IMR-90 (cell line): ENCODE measurements at regions not wholly inside any gene's neighbourhood (a gene's known extent, or its start where the extent isn't known, plus 50 kb on each side); places are given as distances from the start of the nearest gene placed in this dataset.

Experiments
- ATAC-seq: fragments of 200-7000 bp; cut with Tn5 transposase; 2 replicates; pipeline ENCODE4 v1.9.1; 2020; ENCODE audit warnings: low read depth, mild to moderate bottlenecking, moderate library complexity
- BruUV-seq: library from RNA; stranded (reverse); fragments of 400-500 nt; replicated peaks from 2 replicates; lab custom pipeline; 2021; lab: Mats Ljungman, UMichigan
- CTCF ChIA-PET: fragments of 300-600 bp; formaldehyde crosslinking; extraction: SDS; loops from one replicate; lab custom pipeline; 2021; ENCODE audit warnings: antibody characterized with exemption; lab: Yijun Ruan, JAX
- POLR2A ChIA-PET: fragments of 300-600 bp; sonication (Branson Sonifier 250); formaldehyde crosslinking; loops from one replicate; lab custom pipeline; 2022; ENCODE audit warnings: antibody characterized with exemption; ENCODE audit not compliant: unreplicated experiment; lab: Charles Lee
- DNase-seq: peaks from one replicate; pipeline ENCODE4 v3.0.0; 2013
- H2AFZ ChIP-seq: replicated peaks from 2 replicates; pipeline ENCODE3; 2013; ENCODE audit warnings: low read length, mild to moderate bottlenecking; ENCODE audit not compliant: poor library complexity
- H2AK5ac ChIP-seq: 2 replicates; pipeline ENCODE4 v1.6.1; 2013; ENCODE audit warnings: low read depth, low read length, inconsistent platforms
- H2AK9ac ChIP-seq: replicated peaks from 2 replicates; pipeline ENCODE3; 2013; ENCODE audit warnings: mild to moderate bottlenecking, low read depth, low read length, moderate library complexity; ENCODE audit not compliant: poor library complexity
- H2BK120ac ChIP-seq: 2 replicates; pipeline ENCODE4 v1.6.1; 2013; ENCODE audit warnings: low read depth, low read length, inconsistent platforms
- H2BK15ac ChIP-seq: 3 replicates; pipeline ENCODE4 v1.6.1; 2013; ENCODE audit warnings: low read depth, low read length, inconsistent platforms
- H2BK20ac ChIP-seq: 2 replicates; pipeline ENCODE4 v1.6.1; 2013; ENCODE audit warnings: low read depth, mild to moderate bottlenecking, inconsistent platforms, low read length, moderate library complexity
- H2BK5ac ChIP-seq: 2 replicates; pipeline ENCODE4 v1.6.1; 2013; ENCODE audit warnings: mild to moderate bottlenecking, low read depth, low read length, inconsistent platforms; ENCODE audit not compliant: poor library complexity, severe bottlenecking
- H3K14ac ChIP-seq: replicated peaks from 2 replicates; pipeline ENCODE4 v1.6.1; 2013; ENCODE audit warnings: low read depth, low read length, inconsistent platforms
- H3K18ac ChIP-seq: 2 replicates; pipeline ENCODE4 v1.6.1; 2013; ENCODE audit warnings: low read depth, low read length, control low read depth
- H3K23ac ChIP-seq: 2 replicates; pipeline ENCODE4 v1.6.1; 2013; ENCODE audit warnings: low read depth, low read length, inconsistent platforms
- H3K27ac ChIP-seq: 2 replicates; pipeline ENCODE4 v1.5.1; 2013; ENCODE audit warnings: mild to moderate bottlenecking, control low read depth, low read length; ENCODE audit not compliant: insufficient read depth
- H3K27me3 ChIP-seq: 2 replicates; pipeline ENCODE4 v1.6.1; 2013; ENCODE audit warnings: low read length; ENCODE audit not compliant: control insufficient read depth, insufficient read depth
- H3K36me3 ChIP-seq: 2 replicates; pipeline ENCODE4 v1.6.1; 2013; ENCODE audit warnings: low read length, mixed read lengths; ENCODE audit not compliant: control insufficient read depth, insufficient read depth
- H3K4ac ChIP-seq: 2 replicates; pipeline ENCODE4 v1.6.1; 2013; ENCODE audit warnings: low read depth, low read length, inconsistent platforms
- H3K4me1 ChIP-seq: 2 replicates; pipeline ENCODE4 v1.6.1; 2013; ENCODE audit warnings: low read length, mixed read lengths; ENCODE audit not compliant: control insufficient read depth, insufficient read depth
- H3K4me2 ChIP-seq: 2 replicates; pipeline ENCODE4 v1.6.1; 2013; ENCODE audit warnings: low read depth, mild to moderate bottlenecking, control low read depth, low read length, moderate library complexity
- H3K4me3 ChIP-seq: 2 replicates; pipeline ENCODE4 v1.5.1; 2013; ENCODE audit warnings: low read depth, mild to moderate bottlenecking, control low read depth, low read length, moderate library complexity; ENCODE audit not compliant: insufficient read depth
- H3K56ac ChIP-seq: 2 replicates; pipeline ENCODE4 v1.6.1; 2013; ENCODE audit warnings: low read length, inconsistent platforms; ENCODE audit not compliant: insufficient read depth; ENCODE audit errors: extremely low read depth
- H3K79me1 ChIP-seq, 2 experiments: 2 replicates each; pipeline ENCODE4 v1.6.1; 2013; ENCODE audit warnings: low read length in 2 of 2, inconsistent platforms in 1 of 2, low read depth in 1 of 2
- H3K9ac ChIP-seq: 2 replicates; pipeline ENCODE4 v1.6.1; 2013; ENCODE audit warnings: low read depth, low read length, control low read depth
- H3K9me1 ChIP-seq: 2 replicates; pipeline ENCODE4 v1.6.1; 2013; ENCODE audit warnings: low read length, inconsistent platforms; ENCODE audit not compliant: insufficient read depth
- H3K9me3 ChIP-seq: 2 replicates; pipeline ENCODE4 v1.6.1; 2013; ENCODE audit warnings: low read length; ENCODE audit not compliant: control insufficient read depth, insufficient read depth
- H4K20me1 ChIP-seq: 2 replicates; pipeline ENCODE4 v1.6.1; 2013; ENCODE audit warnings: low read length, inconsistent platforms; ENCODE audit not compliant: insufficient read depth
- H4K5ac ChIP-seq: 2 replicates; pipeline ENCODE4 v1.6.1; 2013; ENCODE audit warnings: mild to moderate bottlenecking, low read depth, low read length, control low read depth
- H4K8ac ChIP-seq, 2 experiments: 2 replicates each; pipeline ENCODE4 v1.6.1; 2013; ENCODE audit warnings: low read depth in 2 of 2, low read length in 2 of 2, control low read depth in 1 of 2, inconsistent platforms in 1 of 2
- H4K91ac ChIP-seq: 2 replicates; pipeline ENCODE4 v1.6.1; 2013; ENCODE audit warnings: low read depth, low read length, inconsistent platforms; ENCODE audit not compliant: insufficient read depth
- BHLHE40 ChIP-seq: fragments of 150-350 bp; IDR thresholded peaks from 2 replicates; pipeline ENCODE4 v1.6.1; 2016; ENCODE audit warnings: mild to moderate bottlenecking, low read depth, low read length
- CEBPB ChIP-seq: IDR thresholded peaks from 2 replicates; pipeline ENCODE4 v1.6.1; 2012; ENCODE audit warnings: low read depth, low read length, improper control_type of control experiment
- CHD1 ChIP-seq: IDR thresholded peaks from 2 replicates; pipeline ENCODE4 v1.6.1; 2012; ENCODE audit warnings: low read depth, low read length, improper control_type of control experiment
- FOS ChIP-seq: fragments of 150-350 bp; IDR thresholded peaks from 2 replicates; pipeline ENCODE4 v1.6.1; 2016; ENCODE audit warnings: low read depth, low read length
- MAFK ChIP-seq: IDR thresholded peaks from 2 replicates; pipeline ENCODE4 v1.6.1; 2012; ENCODE audit warnings: low read depth, low read length, improper control_type of control experiment
- MAZ ChIP-seq: IDR thresholded peaks from 2 replicates; pipeline ENCODE4 v1.6.1; 2012; ENCODE audit warnings: low read depth, mild to moderate bottlenecking, low read length, improper control_type of control experiment, moderate library complexity, borderline replicate concordance
- MXI1 ChIP-seq: IDR thresholded peaks from 2 replicates; pipeline ENCODE4 v1.6.1; 2012; ENCODE audit warnings: low read depth, mild to moderate bottlenecking, low read length, moderate library complexity, borderline replicate concordance
- NFE2L2 ChIP-seq: fragments of 150-350 bp; IDR thresholded peaks from 2 replicates; pipeline ENCODE4 v1.6.1; 2016; ENCODE audit warnings: low read depth, mild to moderate bottlenecking, low read length
- POLR2A ChIP-seq: IDR thresholded peaks from 2 replicates; pipeline ENCODE4 v1.6.1; 2012; ENCODE audit warnings: mild to moderate bottlenecking, low read depth, low read length
- RAD21 ChIP-seq: IDR thresholded peaks from 2 replicates; pipeline ENCODE4 v1.6.1; 2012; ENCODE audit warnings: low read length, improper control_type of control experiment
- RCOR1 ChIP-seq: IDR thresholded peaks from 2 replicates; pipeline ENCODE4 v1.6.1; 2012; ENCODE audit warnings: mild to moderate bottlenecking, low read length, improper control_type of control experiment; ENCODE audit not compliant: insufficient replicate concordance
- RFX5 ChIP-seq: IDR thresholded peaks from 2 replicates; pipeline ENCODE4 v1.8.0; 2012; ENCODE audit warnings: low read depth, mild to moderate bottlenecking, low read length, moderate library complexity
- SMC3 ChIP-seq: fragments of 150-350 bp; IDR thresholded peaks from 2 replicates; pipeline ENCODE4 v1.6.1; 2016; ENCODE audit warnings: low read depth, mild to moderate bottlenecking, antibody characterized with exemption, low read length, moderate library complexity
- WGBS, 2 experiments: methylation state at CpG; one replicate each; pipeline versions ENCODE4 v1.1.5 to v1.1.7; 2013; ENCODE audit warnings: missing lambda C conversion rate in 2 of 2; ENCODE audit not compliant: insufficient read length in 1 of 2; ENCODE audit errors: extremely low coverage in 2 of 2; 5-methylcytosine and 5-hydroxymethylcytosine counted together
- dilution Hi-C: fragments of 300-500 bp; cut with HindIII; formaldehyde crosslinking; loops from one replicate; pipeline ENCODE4 v1.14.3; 2018; ENCODE audit warnings: low sequenced_read_pairs; ENCODE audit not compliant: unreplicated experiment
- in situ Hi-C: fragments of 300-500 bp; cut with MboI; formaldehyde crosslinking; loops from 3 replicates; pipeline ENCODE4 v1.14.3; 2019; ENCODE audit warnings: low sequenced_read_pairs, inconsistent platforms, mixed read lengths
- intact Hi-C: fragments of 100-400 bp; cut with micrococcal nuclease; formaldehyde crosslinking; loops from 2 replicates; pipeline ENCODE4 v1.10.0; 2022
- TF ChIP-seq, protein P1 (sequence below): fragments of 150-350 bp; IDR thresholded peaks from 2 replicates; pipeline ENCODE4 v1.6.1; 2017; ENCODE audit warnings: mild to moderate bottlenecking, antibody characterized with exemption, low read length, low read depth
- TF ChIP-seq, protein P2 (sequence below): fragments of 150-350 bp; IDR thresholded peaks from 2 replicates; pipeline ENCODE4 v1.6.1; 2016; ENCODE audit warnings: low read depth, mild to moderate bottlenecking, low read length, moderate library complexity, borderline replicate concordance
- TF ChIP-seq, protein P3 (sequence below): conservative IDR thresholded peaks from 2 replicates; pipeline ENCODE4 v1.5.1; 2012; ENCODE audit warnings: mild to moderate bottlenecking, low read depth, low read length, improper control_type of control experiment

DNA sequence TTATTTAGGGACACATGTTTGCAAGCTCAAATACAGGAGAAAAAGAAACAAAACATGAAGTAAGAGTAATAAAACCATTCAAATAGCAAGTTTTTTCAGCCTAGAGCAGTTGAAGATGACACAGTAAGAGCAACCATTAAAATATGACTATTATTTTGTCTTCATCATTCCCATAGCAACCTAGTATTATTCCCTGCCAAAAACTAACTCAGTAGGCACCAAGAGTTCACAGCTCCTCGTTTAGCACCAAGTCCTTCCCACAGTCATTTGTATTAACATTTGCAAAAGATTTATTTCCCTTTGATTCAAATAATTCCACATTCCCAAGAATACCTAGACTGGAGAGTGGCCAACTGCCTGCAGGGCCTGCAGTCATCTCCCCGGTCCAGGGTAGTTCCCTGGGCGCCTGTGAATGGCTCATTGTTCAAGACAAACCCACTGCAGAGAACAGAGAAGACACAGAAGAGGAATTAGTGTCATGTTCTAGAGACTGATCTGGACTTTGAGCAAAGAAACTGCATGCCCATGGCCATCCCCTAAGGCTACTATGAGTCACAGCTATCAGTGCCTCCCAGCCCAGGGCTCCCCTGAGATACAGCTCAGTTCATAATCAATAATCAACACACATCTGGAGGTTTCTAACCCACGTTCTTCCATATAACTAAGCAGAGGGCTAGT is 139.1 kb upstream of the MAP3K1 start:
- no peak overlapping the region for H3K4me3 ChIP-seq
- H3K4me2 ChIP-seq, result no peak overlapping the region
- peaks cover 3% of the 10 kb centered on the region; the same call in 1 of the 2 replicates for H3K9me1 ChIP-seq
- H3K14ac ChIP-seq, result no peak overlapping the region
- H3K9me3 ChIP-seq, result no peaks in the 10 kb centered on the region
- no peak for DNase-seq
- H2BK5ac ChIP-seq, result no peak overlapping the region
- no peak overlapping the region for H2BK15ac ChIP-seq
- no peak for TF ChIP-seq BHLHE40
- TF ChIP-seq, protein P1, sequence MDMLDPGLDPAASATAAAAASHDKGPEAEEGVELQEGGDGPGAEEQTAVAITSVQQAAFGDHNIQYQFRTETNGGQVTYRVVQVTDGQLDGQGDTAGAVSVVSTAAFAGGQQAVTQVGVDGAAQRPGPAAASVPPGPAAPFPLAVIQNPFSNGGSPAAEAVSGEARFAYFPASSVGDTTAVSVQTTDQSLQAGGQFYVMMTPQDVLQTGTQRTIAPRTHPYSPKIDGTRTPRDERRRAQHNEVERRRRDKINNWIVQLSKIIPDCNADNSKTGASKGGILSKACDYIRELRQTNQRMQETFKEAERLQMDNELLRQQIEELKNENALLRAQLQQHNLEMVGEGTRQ, result no peak
- TF ChIP-seq CHD1, result no peak
- no peak for TF ChIP-seq SMC3
- TF ChIP-seq RCOR1, result no peak
- no peak for TF ChIP-seq CEBPB
- TF ChIP-seq, protein P2, sequence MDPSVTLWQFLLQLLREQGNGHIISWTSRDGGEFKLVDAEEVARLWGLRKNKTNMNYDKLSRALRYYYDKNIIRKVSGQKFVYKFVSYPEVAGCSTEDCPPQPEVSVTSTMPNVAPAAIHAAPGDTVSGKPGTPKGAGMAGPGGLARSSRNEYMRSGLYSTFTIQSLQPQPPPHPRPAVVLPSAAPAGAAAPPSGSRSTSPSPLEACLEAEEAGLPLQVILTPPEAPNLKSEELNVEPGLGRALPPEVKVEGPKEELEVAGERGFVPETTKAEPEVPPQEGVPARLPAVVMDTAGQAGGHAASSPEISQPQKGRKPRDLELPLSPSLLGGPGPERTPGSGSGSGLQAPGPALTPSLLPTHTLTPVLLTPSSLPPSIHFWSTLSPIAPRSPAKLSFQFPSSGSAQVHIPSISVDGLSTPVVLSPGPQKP, result no peak
- no peak for TF ChIP-seq MAFK
- no peak for TF ChIP-seq MAZ
- no peak for TF ChIP-seq RFX5
- no peak for TF ChIP-seq FOS
- TF ChIP-seq MXI1, result no peak
- no peak for TF ChIP-seq POLR2A
- TF ChIP-seq, protein P3, sequence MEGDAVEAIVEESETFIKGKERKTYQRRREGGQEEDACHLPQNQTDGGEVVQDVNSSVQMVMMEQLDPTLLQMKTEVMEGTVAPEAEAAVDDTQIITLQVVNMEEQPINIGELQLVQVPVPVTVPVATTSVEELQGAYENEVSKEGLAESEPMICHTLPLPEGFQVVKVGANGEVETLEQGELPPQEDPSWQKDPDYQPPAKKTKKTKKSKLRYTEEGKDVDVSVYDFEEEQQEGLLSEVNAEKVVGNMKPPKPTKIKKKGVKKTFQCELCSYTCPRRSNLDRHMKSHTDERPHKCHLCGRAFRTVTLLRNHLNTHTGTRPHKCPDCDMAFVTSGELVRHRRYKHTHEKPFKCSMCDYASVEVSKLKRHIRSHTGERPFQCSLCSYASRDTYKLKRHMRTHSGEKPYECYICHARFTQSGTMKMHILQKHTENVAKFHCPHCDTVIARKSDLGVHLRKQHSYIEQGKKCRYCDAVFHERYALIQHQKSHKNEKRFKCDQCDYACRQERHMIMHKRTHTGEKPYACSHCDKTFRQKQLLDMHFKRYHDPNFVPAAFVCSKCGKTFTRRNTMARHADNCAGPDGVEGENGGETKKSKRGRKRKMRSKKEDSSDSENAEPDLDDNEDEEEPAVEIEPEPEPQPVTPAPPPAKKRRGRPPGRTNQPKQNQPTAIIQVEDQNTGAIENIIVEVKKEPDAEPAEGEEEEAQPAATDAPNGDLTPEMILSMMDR, result no peak
- TF ChIP-seq RAD21, result no peak
- no peak for TF ChIP-seq NFE2L2
- H3K36me3 ChIP-seq, result no peaks in the 10 kb centered on the region
- H2AK5ac ChIP-seq, result no peak overlapping the region
- H4K8ac ChIP-seq, result no peak overlapping the region
- H3K23ac ChIP-seq, result no peak overlapping the region
- intact Hi-C loops, result no loop called here
- no peak overlapping the region for H4K5ac ChIP-seq
- no peak for ATAC-seq
- no peaks in the 10 kb centered on the region for H4K20me1 ChIP-seq
- H3K56ac ChIP-seq, result no peak overlapping the region
- H3K4ac ChIP-seq, result no peak overlapping the region
- H3K79me1 ChIP-seq, result no peaks in the 10 kb centered on the region
- no peak overlapping the region for H2AFZ ChIP-seq
- no peak overlapping the region for H3K18ac ChIP-seq
- H2AK9ac ChIP-seq, result no peak overlapping the region
- no TSS peak for BruUV-seq
- H4K91ac ChIP-seq, result no peak overlapping the region
- no peak overlapping the region for H3K9ac ChIP-seq
- no peak overlapping the region for H2BK120ac ChIP-seq
- dilution Hi-C loops, result no loop called here
- no peaks in the 10 kb centered on the region for H3K27me3 ChIP-seq
- H3K4me1 ChIP-seq, result 0 out of 2 replicates have a peak, but pooled peaks cover under 1% of the 10 kb centered on the region
- no peak overlapping the region for H3K27ac ChIP-seq
- H2BK20ac ChIP-seq, result no peak overlapping the region
- in situ Hi-C loops, result no loop called here
- POLR2A ChIA-PET, result no interaction called here
- CTCF ChIA-PET, result no interaction called here
- 60% methylated on average over 1 of the region's 4 CpGs; no CpG with 5 or more reads in 1 of the 2 experiments for WGBS, 2 experiments
